HG03103 (cell line): ENCODE measurements at regions not wholly inside any gene's neighbourhood (a gene's known extent, or its start where the extent isn't known, plus 50 kb on each side); places are given as distances from the start of the nearest gene placed in this dataset.
"Not testable (repeated sequence)": the region's sequence is repeated elsewhere in the genome, so short reads cannot be mapped to it uniquely, and the experiment has no call there.

Source experiments
- ATAC-seq: cut with Tn5 transposase; IDR thresholded peaks from one replicate; pipeline ENCODE4 v1.9.1; 2021; ENCODE audit warnings: low read depth; ENCODE audit not compliant: unreplicated experiment

DNA sequence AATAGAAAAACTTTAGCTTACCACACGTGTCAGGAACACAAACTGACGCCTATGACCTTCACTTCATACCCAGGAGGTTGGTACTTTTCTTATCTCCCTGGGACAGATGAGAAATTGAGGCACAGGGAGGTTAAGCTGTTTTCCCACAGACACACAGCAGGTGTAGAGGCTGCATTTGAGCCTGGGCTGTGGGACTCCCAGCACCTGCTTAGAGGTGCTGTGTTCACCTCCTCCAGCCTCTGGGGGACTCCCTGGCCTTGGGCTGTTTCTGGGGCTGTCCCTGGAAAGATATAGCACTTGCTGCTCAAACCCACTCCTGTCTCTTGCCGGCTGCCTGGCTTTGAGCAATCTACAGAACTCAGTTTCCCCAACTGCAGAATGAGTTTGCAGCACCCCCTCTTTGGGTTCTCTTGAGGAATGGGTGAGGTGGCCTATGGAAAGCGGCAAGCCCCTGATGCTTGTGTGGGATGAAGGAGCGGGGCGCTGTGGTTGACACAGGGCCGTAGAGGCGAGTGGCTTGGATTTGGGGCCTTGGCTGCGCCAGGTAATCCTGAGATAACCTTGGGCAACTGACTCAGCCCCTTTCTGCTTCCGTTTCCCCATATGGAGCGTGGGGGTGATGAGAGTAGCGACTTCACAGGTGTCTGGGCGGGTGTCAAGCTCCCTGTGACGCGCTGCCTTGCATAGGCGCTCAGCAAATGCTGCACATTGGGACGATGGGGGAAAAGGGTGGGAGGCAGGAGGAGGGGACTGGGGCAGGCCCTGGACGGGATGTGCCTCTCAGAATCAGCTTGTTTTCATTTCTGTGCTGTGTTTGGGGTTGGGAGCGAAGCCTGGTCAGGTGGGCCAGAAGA, 104.5 kb upstream of the CIBAR2 start:
- ATAC-seq, result no peak

DNA sequence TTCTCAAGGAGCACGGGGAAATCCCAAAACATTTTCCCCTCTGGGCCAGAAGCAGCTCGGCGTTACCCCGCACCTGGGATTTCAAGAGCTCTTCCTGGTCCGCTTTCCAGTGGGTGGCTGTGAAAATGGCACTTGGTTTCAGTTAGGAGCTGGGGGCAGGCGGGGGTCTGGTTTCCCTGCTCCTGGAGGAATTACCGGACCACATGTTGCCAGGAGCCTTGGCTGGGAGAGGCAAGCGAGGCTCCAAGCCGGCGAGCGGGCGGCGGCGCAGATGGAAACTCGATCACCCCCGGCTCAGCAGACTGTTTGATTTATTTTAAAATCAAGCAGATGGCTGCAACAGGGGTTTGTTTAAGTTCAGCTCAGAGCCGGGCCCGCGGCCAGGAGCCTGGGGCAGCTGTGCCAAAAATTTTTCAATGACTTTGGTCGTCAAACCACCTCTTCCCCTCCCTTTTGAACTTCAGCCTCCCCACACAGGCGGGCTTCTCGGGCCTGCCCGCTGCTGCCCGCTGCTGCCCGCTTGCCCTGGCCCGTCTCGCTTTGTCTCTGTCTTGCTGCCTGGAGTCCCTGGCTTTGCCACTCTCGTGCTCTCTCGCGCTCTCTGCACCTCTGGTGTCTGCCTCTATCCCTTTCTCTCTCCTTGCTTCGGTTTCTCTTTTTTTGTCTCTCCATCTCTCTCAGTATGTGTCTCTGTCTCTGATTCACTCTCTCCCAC, 108.0 kb upstream of the CIBAR2 start:
- ATAC-seq, result no peak

DNA sequence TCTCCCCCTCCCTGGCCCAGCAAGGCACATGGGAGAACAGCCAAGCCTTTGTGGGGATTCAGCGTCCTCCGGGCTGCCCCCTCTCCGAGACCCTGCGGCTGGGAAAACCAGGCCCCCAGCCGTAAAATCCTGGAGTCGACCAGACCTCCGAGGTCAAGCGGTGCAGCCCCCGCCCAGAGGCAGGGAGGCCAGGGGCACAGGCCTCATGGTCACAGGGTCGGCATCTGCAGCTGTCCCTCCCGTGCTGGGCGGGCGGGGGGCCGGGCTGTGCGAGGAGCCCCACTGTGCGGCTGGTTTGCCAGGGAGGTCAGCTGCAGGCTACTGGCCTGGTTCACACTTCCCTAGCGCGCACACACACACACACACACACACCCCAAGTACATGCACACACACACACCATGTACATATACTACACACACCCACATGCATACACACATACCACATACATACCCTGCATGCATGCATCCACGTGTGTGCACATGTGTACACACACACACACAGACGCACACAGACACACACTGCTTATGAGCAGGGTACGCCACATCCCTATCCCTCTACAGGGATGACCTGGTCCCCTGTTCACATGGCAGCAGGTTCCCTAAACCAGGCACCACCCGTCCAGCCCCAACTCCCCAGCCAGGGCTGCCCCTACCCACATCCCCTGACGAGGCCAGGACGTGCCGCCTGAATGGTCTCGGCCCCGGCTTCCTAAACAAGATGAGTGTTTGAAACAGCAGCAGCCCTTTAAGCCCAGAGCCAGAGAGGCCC, 108.9 kb upstream of the CIBAR2 start:
- ATAC-seq, result no peak

DNA sequence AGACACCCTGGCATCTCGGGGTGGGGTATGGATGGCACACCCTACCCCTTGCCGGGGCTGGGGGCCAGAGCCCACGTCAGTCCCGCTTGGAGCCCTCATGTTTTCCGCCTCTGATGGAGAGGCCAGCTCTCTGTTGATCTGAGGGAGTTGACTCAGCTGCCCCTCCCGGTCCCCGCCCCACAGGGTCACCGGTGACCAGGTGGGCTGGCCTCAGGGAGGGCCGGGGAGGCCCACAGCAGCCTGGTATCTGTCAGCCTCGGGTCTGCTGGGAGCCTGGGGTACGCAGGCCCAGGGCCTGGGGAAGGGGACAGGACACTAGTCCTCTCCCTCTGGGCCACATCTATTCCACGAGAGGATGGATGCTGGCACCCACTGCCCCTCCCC, 109.5 kb upstream of the CIBAR2 start:
- ATAC-seq, result no peak

DNA sequence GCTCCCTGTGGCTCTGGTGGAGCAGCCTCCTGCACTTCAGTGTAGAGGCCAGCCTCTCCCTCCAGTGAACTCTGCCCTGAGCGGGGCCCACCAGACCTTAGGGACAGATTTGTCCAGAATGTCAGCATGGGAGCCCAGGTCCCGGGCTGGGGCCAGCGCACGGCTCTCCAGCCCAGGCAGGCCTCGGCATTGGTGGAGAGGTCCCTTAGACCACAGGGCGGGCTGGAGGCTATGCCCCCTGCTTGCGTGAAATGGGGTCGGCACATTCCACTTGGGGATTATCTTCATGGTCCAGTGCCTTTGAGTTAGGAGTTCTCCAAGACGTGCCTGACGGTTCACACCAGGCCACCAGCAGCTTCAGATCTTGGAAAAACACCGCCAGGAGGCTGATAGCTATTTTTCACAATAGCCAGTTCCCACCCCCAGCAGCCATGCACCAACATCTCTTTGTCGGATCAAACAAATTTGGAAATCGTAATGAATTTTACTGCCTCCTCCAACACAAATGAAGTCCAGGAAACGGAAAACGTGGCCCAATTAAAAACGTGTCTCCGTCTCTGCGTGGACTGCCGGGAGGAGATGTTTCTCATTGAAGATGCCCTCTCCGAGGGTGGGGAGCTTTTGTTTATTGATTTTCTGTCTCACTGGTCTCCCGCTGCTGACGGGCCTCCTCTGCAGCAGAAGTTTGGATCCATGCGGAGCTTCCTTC, 110.0 kb upstream of the CIBAR2 start:
- no peak for ATAC-seq

DNA sequence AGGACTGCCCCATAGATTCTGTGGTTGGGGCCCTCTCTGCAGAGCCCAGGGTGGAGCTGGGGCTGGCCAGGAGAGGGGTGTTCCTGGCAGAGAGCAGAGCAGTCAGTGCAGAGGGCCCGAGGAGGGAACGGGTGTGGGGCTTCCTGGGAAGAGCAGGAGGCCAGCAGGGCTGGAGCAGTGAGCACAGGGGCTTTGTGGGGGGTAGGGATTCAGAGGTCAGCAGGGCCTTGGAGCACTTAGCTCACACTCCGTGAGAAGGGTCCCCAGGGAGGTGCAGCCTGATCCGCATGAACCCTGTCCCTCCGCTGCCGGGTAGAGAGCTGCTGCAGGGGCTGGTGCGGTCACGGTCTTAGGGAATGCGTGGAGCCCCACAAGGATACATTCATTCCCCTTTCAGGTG, 113.0 kb upstream of the CIBAR2 start:
- ATAC-seq, result no peak

DNA sequence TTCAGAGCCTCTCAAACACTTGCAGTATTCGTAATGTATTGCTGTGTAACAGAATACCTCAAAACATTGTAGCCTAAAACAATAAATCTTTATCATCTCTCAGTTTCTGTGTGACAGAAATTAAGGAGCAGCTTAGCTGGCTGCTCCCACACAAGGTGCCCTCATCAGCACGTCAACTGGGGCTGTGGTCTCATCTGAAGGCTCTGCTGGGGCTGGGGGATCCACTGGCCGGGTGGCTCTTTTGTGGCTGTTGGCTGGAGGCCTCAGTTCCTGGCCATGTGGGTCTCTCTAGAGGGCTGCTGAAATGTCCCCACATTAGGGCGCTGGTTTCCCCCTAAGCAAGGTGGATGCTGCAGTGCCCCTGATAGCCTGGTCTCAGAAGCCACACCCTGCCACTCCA, 113.4 kb upstream of the CIBAR2 start:
- no peak for ATAC-seq

DNA sequence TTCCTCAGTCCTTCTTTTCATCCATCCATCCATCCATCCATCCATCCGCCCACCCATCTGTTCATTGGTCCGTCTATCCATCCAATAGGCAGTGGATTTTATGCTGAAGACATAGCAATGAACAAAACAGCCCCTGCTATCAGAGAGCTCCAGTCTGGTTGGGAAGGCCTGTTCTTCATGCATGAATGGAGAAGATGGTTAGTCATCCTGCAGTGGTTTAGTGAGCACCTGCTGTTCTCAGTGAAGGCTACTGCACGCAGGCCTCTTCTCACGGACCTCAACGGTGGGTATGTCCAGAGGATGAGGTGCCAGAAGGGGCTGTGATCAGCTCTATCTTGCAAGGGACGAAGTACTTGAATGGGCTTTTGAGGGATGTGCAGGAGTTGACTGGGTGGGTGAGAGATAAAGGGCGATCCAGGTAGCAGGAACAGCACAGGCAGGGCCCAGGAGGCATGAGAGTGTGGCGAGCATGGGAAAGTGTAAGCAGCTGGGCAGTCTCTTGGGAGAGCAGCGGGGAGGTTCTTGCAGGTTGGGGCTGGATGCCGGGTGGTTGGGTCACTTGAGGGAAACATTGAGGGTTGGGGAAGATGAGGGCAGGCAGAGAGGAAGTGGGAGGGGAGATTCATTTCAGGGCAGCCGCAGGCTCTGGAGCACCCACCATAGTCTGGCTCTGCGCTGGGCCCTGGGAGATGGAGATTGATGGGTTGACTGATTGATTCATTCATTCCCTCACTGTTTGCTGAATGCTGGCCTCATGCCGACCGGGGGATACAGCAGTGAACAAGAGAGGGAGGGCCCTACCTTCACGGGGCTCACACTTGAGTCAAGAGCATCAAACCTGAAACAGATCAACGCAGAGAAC, 115.0 kb upstream of the CIBAR2 start:
- peak; percentile 71 for ATAC-seq

DNA sequence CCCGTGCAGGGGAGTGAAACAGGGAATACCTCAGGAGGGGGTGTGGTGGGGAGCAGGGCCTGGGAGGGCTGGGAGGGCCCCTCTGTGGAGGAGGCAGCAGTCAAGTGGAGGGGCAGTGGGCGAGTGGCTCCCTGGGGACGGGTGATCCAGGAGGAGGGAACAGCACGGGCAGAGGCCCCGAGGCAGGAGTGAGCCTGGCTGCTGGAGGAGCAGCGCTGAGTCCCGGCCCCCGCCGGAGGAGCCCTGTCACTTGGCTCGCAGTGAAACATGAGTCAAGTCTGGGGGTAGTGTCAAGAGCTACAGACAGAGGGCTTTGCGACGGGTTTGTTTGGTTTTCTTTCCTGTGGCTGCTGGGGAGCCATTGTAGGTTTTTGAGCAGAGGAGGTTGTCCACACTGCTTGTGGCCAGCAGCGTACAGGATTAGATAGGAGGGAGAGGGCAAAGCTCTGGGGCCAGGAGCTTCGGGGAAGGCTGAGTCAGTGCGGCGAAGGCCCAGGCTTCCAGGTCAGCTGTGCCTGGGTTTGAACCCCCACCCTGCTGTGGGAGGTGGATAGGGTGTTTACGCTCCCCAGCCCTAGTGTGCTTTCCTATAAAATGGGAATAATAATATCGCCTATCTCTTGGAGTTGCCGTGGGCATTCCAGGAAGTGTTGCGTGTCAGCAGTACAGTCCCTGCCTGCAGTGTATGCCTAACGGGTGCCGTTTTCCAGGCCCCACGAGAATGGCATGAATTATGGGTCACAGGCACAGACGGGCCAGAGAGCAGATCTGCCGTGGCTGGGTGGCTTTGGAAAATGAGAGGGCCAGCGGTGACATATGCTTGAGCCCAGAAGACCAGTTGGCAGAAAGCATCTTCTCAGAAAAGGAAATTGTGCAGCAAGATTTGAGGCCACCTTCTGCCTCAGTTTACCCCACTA, 115.9 kb upstream of the CIBAR2 start:
- ATAC-seq, result peak; percentile 11

DNA sequence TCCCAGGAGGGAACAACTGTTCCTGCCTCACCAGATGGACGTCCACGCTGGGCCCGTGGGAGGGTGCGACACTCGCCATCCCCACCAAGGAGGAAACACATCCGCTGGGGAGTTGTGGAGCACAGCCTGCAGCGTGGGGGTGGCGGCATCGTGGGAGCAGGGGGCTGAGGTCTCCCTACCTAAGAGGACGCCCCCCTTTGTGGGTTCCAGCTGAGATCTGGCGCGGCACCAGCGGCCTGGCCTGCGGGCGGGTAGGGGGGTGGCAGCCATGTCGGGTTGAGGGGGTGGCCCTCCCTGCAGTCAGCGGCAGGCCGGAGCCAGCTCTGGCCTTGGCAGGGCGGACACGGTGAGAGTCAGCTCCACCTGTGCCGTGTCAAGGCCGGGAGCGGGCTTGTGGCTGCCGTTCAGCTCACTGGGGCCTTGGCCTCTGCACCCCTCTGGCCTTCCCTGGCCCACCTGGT, 116.7 kb upstream of the CIBAR2 start:
- ATAC-seq, result no peak

DNA sequence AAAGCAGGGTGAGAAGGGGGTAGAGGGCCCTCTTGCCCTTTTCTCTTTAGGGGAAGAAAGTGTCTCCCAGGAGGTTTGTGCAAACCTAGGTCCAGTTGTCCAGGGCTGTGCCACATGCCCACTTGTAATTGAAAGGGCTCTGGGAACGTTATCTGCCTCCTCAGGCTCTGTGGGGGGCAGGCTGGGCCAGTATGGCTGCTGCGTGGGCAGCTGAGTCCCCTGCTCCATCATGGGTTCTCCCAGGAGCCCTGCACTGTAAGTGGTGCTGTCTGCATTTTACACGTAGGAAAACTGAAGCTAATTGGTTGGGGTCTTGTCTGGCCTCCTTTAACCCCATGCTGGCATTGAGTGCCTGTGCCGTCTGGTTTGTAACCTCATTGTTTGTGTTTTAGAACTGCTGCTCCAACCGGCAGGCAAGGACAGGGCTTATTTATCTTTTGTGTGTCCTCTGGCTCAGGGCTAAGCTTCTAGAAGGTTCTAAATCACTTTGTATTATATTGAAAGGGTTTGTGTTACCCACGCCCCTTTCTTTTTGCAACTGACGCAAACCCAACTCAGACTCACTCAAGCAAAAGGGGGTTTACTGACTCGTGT, 117.7 kb upstream of the CIBAR2 start:
- ATAC-seq, result no peak

DNA sequence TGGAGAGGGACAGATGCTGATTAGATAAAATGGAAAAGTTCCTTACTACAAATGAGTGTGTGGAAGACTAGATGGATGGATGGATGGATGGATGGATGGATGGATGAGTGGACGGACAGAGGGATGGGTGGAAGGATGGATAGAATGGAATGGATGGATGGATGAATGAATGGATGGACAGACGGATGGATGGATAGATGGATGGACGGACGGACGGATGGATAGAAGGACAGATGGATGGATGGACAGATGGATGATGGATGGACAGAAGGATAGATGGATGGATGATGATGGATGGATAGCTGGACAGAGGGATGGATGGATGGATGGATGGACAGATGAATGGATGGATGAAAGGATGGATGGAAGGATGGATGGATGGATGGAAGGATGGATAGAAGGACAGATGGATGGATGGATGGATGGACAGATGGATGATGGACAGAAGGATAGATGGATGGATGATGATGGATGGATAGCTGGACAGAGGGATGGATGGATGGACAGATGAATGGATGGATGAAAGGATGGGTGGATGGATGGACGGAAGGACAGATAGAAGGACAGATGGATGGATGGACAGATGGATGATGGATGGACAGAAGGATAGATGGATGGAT, 118.6 kb upstream of the CIBAR2 start:
- not testable (repeated sequence) for ATAC-seq

DNA sequence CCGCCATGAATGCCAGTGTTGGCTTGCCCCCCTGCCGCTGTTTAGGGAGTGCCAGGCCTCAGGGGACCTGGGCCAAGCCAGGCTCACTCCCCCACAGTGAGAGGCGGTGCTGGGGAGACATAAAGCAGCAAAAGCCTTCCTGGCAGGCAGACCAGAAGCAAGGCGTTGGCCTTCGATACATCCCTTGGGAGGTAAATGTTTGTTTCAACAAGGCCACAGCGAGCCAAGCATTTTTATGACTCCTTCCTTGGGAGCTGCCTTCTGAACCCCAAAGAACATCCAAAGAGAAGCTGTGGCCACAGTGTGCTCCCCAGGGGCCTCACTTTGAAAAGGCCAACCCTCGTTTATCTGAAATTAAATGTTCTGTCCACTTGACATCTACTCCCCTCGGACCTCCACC, 119.7 kb upstream of the CIBAR2 start:
- ATAC-seq, result no peak

DNA sequence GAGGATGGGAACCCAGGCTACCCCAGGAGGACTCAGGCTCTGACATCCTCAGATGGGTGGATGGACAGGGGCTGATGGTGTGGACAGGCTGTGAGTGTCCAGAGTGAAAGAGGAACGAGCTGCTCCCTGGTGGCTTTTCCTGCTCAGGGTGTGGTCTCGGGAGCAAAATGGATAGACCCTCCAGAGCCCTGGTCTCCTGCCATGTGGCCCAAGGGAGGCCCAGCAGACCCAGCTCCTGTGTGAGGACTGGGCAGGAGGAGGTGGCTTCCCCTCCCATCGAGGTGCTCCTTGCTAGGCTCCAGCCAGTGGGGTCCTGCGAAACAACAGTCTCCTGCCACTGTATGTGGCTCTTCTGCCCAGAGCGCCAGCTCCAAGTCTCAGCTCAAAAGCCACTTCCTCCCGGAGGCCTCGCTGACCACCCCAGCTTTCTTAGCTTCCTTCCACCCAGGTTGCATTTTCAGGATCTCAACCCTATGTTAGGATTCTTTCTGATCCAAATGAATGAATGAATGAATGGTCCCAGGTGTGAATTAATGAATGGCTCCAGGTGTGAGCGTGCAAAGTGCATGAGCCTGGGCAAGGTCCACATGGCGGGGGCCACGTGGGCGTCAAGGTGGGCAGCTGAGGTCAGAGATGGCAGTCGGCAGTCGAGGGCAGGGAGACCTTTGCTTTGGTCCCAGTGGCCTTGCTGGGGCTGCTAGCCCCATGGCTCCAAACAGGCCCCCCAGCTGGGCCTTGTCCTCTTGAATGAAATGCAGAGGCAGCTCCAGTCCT, 120.3 kb upstream of the CIBAR2 start:
- no peak for ATAC-seq

DNA sequence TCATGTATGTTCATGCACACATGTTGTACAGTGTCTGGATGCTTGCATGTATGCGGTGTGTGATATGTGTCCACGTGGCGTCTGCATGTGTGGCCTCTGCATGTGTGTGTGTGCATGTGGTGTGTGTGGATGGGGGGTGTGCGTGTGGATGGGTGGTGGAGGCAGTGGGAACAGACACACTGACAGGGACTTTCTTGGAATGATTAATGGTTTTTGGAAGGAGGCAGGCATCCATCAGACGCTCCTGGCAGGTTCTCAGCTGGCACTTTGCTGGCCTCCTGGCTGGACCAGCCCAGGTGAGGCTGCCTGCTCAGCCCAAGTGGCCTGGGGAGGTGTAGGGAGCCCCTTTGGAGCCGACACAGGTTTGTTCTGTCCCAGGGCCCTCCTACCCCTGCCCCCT, 121.2 kb upstream of the CIBAR2 start:
- no peak for ATAC-seq

DNA sequence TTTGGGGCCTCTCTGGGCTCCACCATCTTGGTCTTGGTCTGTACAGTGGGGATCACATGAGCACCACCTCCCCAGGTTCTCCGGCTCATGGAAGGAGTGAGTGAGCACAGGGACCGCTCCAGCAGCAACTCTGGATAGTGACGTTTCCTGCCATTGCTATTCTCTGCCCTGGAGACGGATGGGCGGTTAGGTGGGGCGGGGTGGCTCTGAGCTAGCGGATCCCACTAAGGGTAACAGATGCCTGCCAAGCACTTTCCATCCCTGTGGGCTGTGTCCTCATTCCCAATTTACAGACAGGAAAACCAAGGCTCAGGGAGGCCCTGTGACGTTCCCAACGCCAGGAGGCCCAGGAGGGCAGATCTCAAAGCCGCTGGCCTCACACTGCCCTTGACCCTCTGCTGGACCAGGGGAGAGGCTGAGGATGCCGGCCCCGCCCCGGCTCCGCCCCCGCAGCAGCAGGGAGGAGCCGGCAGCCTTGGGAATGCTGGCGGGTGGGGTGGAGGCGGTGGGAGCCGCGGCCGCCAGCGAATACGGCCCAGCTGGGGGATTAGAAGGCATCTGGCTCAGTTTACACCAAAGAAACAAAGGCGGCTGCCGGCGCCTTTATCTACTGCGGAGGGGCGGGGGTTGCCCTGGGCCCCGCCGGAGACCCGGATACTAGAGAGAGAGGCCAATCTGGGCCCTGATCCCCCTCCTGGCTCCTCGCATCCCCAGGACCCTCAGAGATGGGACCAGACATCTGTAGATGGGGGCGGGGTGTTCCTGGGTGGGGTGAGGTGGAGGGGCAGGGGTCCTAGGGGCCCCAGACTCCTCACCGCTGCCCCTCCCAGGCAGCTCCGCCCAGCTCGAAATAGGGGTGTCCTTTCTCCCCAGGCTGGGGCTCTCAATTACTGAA, 122.3 kb upstream of the CIBAR2 start:
- ATAC-seq, result no peak
